NAMALWA (cell line): ENCODE measurements at regions not wholly inside any gene's neighbourhood (a gene's known extent, or its start where the extent isn't known, plus 50 kb on each side); places are given as distances from the start of the nearest gene placed in this dataset.

Source experiments
- DNase-seq: peaks from one replicate; pipeline ENCODE4 v3.0.0-alpha.2; 2015; ENCODE audit warnings: low spot score

DNA sequence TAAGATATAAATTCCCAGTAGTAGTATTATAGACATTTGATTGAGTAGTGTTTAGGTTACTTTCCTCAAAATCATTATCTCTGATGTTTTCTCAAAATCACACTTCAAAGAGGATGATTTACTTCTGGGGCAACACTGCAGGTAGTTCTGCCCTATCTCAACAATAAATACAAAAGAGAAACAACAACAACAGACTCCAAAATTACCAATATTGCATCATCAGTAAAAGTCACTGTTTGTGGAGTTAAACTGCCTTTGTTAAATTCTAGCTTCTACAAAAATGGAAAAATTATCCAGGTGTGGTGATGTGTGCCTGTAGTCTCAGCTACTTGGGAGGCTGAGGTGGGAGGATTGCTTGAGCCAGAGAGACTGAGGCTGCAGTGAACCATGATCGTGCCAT lies 637.6 kb upstream of the ZNF608 start:
- no peak for DNase-seq

DNA sequence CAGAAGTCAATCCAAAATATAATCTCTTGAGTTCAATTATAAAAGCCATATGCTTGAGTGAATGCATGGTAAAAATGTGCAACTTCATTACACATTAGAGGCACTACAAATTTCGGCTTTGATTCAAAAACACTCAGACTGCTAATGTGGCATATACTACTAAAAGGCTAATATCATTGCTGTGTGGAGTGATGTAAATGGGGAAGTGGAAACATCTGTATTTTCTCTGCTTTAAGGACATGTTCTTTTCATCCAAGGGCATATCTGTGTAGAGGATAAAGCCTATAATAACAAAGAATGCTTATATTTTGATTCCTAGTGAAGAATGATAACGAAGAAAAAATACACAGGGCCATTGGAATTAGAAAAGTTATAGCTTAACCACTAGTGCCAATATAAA lies 643.9 kb upstream of the ZNF608 start:
- DNase-seq = no peak

DNA sequence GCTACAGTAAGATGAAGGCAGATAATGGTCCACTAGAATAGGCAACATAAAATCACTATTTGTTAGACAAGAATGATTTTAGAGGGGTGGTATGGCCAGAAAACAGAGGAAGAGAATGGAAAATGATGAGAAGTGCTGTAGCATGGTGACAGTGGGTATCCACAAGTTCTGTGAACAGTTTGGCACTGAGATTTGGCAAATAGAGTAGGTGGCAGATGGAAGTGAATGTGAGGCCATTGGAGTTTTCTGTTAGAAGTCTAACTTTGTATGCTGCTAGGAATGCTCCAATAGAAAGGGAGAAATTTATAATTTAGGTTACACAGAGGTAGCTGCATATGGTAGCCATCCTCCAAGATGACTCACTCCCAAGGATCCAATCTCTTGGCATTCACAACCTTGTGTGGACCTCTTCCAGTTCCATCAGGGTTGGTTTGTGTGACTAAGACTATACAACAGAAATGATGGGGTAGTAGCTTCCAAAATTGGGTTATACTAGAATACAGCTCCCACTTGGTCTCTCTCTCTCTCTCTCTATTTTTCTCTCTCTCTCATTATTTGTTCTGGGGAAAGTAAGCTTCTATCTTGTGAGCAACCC lies 646.9 kb upstream of the ZNF608 start:
- DNase-seq = no peak

DNA sequence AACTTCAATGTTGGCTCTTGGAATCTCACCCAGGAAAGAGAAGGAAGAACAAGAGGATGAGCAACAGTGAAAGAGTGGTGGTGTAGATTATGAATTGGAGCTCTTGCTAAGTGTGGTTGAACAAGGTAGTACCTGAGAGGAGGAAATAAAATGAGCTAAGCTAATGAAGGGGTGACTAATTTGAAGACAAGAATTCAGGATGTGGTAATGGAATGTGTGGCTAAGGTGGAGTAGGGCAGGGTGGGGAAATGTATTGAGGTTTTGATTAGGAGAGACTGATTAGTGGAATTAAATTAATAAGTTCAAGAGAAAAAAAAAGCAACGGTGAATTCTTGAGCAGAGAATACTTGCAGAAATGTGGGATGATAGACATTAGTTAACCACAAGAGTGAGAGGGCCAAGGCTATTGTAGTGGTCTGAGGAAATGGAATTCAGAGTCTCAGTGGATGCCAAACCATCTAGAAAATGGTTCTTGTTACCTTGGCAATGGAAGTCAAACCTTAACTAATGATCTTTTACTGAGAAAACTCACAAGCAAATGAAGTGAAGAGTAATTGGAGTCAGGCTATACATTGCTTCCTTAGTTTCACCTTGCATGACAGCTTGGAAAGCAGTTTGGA lies 648.3 kb upstream of the ZNF608 start:
- DNase-seq = no peak

DNA sequence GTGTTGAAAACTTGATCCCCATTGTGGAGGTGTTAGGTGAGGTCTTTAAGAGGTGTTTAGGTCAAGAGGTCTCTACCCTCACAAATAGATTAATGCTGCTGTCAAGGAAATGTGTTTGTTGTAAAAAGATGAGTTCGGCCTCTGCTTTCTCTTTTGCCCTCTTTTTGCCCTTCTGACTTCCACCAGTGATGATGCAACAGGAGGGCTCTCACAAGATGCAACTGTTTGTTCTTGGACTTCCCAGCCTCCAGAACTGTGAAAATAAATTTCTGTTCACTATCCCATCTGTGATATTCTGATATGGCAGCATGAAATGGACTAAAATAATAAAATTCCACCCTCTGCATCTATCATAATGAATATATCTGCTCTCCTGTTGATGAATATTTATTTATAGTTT lies 650.0 kb upstream of the ZNF608 start:
- no peak for DNase-seq

DNA sequence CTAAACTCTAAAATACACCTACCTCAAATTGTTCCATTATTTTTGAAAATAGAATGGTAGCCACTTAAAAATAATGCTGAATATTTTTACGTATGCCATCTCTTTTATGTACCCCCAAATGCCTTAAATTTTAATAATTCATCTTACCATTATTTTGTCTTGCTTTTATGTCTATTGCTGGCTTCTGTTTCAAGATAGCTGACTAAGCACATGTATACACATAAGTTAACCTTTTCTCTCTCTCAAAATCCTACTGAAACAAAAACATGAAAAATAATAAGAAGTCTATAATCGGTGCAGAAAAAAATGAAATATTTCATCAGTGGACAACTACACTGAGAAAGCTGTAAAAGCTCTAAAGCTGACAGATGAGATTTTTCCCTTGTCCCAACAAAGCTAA lies 652.0 kb upstream of the ZNF608 start:
- no peak for DNase-seq

DNA sequence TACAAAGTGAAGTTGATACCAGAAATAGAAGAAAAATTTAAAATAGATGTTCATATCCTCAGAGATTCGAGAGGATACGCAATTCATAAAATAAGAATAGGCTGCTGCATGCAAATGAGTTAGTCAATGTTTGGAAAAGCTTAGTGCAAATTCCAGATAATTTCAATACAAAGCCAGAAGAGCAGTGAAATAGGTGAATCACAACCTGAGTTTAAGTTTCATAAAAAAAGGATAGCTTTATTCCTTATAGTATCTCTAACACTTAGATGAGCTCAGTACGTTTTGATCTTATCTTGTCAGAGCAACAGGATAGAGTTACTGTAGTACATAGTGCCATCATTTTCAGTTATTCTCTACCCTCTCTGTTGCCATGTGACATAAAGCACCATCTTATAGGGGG lies 653.4 kb upstream of the ZNF608 start:
- no peak for DNase-seq

DNA sequence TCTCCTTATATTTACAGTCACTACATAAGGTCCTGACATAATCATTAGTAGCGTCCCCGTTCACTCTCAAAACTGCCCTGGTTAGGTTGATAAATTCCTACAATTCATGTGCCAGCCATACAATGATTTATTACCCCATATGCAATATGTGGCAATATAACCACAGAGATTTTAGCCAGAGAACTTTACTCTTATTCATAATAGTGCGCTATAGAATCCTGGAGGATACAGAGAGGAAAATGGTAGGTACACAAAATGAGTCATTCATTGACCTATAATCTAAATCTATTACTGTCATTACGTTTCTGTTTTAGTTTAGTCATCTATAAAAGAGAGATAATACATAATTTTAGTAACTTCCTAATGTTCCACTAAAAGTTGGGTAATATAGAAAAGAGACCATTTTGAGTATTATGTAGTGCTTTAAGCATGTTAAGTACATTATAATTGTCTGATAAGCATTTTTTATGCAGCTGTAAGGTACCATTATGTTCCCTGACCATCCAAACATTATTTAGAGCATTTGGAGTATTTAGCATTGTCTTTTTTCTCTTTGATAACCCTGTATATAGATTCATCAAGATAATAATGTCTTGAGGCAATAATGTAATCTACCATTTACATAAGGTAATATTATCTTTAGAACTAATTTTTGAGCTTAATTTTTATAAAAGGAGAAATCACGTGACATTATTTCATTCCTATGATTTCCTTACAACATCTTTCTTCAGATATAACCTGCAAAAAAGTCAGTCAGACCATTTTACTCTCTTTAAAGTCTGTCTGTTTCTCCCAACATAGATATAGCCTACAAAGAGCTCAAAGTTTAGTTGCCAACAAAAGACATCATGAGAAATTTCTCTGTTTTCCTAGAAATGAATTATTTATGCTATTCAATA lies 655.5 kb upstream of the ZNF608 start:
- no peak for DNase-seq

DNA sequence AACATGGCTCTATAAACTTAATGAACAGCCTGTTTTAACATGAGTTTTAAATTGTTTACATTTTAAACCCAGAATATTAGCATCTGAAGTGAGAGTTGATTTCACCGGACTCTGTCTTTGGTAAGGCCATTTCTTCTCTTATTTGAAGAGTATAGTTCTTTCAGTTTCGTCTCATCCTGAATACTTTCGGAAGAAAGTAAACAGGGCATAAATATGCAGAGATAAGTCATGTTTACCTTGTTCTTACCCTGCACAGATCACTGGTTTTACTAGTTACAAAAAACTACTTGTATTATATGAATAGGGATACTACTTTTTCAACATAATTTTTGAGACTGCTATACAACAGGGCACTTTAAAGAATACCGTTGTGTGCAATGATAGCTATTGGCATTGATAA lies 656.3 kb upstream of the ZNF608 start:
- DNase-seq = no peak

DNA sequence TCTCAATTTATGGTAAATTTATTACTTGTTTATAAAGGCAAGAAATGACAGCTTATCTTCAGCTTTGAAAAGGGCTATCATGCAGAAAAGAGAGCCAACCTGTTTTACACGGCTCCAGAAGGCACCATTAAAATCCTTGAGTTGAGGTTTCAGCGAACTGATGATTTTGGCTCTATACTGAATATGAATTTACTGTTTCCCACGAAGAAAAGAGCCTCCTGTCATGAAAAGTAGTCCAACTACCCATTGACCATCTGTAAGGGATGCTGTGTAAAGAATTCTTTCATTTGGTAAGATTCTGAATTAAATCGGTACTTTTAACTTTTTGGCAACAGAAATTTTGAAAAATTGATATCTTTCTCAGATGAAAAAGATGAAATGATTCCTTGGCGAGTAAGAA lies 657.6 kb upstream of the ZNF608 start:
- DNase-seq = no peak

DNA sequence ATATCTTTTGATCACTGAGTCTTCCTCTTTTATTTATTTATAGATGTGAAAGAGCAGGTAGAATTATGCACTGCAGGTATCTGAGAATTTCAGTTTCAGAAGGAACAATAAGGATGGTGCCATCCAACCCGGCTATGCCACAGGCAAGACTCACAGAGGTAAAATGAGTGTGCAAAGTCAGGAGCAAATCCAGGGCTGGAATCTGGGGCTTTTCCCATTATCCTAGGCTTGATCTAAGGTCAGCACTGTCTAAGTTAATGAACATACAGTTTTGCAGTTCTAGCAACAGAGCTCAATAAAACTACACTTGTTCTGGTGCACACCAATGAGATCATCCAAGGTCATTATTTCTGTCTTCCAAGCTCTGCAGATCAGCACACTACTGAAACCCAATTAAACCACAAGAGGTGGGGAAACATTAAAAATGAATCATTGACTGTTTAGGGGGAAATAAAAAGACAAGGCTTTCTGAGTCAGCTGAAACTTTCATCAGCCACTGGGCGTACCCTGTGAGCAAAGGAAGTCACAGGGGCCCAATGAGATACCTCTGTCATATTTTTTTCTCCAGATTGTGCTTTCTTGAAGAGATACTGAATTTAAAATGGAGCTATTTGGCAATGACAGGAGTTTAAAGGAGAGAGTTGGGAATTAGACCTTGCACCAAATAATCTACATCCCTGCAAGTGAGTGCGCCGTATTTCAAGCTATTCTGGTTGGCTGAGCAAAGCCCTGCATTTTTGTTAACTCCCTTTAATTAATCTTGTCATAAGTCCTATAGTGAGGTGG lies 662.2 kb upstream of the ZNF608 start:
- DNase-seq = no peak

DNA sequence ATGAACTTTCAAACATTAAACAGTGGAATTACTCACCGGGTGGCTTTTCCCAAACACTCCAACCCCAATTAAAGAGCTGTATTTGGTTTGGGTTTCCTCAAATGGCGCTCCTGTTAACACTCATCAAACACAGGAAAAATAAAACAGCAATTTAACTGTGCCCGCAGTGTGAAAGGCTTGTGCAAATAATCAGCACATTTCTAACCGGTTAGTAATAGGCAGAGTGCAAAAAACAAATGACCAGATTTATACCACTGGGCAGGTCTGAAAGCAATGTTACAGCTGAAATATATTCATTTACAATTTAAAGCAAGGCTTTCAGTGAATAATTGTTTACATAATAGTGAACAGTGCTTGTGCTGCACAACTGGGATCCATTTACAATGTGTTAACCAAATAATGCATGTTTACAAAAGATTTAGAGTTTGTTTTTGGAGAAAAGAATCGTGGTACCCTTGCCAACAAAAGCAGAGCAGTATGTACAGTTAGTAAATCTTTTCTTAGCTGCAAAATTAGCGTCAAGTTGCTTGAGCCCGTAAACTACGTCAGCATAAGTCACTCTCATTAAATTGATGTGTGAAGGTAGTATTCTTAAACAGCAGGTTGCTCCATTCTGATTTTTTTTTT lies 662.9 kb upstream of the ZNF608 start:
- DNase-seq = no peak

DNA sequence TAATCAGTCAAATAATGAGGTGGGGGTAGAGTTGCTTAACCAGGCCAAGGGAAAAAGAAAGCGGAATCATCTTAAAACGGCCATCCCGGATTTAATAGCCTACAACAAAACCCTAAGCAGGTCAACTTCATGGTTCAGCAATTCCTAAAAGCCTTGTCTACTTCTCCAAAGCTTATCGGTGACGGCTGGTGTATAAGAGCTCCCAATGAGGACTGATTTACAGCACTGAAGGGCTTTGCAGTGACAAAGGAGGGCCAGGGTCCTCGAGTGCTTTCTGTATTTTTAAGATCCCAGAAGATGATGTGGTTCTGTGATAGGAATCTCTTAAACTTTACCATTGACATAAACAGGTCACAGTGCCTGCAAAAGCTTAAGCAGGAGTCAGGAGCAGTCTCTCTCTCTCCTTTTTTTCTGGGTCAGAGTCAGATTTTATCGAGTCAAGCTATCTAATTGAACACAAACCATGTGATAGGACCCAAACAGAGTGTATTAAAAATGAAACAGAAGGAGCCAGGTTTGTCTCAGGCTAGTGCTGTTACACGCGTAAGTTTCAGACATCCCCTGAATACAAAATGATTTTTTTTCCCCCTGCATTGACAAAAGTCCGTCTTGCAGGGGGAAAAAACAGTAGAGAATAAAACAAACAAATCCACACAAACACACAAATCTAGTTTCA lies 663.6 kb upstream of the ZNF608 start:
- peak; percentile 9 for DNase-seq

DNA sequence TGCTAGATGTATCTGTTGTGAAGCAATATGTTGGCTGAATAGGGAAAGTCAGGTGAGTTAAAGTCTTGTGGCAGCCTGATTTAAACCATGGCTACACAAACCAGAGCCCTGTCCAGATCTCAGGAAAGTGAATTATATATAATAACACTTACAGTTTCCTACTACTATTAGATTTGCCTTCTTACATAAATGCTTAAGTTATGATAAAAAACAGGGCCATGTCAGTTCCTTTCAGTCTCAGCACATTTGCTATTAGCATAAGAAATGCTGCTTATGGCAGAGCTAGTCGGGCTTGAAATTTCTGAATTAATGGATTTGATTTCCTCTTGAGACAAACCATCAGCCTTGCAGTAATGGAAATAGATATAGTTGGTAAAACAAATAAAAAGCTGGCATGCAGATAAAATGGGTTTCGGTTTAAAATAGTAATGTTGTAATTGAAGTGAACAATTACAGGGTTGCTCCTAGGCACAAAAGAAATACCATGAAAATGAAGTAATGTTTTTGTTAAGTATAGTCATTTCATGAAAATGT lies 664.2 kb upstream of the ZNF608 start:
- peak; percentile 22 for DNase-seq

DNA sequence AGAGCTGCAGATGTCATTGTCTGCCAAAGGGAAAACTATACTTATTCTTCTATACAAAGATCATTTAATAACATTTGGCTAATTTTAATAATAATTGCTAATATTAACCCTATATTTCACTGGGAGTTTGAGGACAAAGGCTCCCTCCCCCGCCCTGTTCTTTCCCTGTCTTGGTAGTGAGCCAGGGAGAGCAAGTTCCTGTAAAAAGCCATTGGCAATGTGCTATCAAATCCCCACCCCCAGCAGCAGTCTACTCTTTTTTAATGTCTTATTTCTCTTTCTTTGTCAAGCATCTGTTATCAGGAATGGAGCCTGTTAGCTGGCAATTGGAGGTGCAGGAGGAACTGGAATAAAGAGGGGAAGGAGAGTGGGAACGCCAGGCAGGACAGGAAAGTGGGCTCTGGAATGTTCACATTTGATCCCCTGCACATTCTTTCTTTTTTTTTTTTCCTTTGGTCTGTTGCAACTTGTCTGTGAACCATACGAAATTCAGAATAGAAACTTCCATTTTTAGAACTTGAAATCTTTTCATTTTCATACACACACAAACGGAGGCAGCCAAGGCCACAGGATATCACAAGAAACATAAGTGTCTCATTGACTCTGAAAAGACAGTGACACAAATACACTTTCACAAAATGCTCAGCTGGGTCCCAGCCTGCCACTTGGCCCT lies 664.8 kb upstream of the ZNF608 start:
- peak; percentile 38 for DNase-seq

DNA sequence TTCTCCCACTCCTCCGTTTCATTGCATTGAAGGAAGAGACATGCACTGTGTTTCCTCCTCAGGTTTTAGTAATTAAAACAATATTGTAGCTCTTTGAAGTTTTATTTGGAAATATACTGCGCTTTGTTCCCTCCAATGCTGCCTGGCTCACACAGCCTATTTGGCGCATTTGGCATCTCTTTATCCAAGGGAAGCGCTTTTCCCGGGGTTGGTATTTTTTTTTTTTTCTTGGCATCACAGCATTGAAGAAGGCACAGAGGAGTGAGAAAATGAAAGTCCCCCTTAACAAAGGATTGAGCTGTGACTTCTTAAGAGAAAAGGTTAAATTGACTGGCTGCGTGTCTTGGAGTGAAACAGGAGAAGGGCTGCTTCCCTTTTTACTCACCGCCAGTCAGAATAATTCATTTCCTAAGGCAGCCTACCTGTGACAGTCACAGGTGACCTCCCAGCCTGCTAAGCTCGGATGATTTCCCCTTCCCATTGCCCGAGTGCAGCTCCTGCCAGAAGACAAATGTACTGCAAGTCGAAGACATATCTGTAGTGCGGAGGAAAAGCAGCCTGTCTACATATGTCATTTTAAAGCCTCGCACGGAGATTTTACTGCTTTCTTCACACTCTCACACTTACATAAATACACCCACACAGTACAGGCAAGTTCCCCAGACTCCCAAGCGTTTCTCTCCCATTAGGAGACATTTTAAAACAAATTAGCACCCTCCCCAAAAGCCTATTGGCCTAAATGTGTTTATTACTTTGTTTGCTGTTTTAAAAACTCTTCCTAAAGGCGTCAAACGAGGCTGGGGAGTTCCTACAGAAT lies 665.5 kb upstream of the ZNF608 start:
- peak; percentile 41 for DNase-seq

DNA sequence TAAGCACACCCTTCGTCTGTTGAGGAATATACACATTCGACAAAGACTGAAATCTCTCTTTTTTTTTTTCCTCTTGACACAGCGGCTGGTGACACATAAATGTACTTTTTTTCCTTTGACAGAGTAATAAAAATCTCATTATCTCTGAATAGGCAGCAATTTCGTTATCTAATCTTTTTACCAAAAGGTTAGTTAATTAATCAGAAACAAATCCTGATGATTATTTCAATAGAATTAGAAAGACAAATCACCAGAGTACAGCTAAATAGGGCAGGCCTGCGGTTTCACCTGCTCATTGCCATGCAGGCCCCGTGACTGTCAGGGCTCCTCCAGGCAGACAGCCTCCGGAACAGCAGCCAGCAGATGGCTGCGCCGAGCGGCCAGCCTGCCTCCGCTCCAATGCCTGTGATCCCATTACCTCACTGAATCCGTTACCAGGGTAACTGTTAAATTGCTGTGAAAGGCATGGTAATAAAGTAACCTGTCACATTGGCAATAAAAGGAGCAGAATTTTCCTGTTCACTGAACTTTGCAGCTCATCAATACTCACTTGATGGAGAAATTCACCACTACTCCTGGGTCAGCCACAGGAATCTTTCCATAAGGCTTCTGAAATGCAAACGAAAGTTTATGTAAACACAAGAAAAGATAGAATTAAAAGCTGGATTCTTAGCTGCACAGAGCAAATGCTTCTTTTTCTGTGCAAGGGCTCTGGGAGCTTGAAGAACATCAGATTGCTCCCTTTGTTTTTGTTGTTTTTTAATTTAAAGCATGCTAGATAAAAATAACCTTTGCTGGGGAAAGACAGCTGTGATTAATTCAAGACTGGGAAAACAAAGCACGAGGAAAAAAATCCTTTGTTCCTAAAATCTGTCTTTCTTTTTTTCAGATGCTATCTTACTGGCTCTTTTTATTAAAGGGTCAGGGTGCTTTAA lies 666.4 kb upstream of the ZNF608 start:
- DNase-seq = peak; percentile 83

DNA sequence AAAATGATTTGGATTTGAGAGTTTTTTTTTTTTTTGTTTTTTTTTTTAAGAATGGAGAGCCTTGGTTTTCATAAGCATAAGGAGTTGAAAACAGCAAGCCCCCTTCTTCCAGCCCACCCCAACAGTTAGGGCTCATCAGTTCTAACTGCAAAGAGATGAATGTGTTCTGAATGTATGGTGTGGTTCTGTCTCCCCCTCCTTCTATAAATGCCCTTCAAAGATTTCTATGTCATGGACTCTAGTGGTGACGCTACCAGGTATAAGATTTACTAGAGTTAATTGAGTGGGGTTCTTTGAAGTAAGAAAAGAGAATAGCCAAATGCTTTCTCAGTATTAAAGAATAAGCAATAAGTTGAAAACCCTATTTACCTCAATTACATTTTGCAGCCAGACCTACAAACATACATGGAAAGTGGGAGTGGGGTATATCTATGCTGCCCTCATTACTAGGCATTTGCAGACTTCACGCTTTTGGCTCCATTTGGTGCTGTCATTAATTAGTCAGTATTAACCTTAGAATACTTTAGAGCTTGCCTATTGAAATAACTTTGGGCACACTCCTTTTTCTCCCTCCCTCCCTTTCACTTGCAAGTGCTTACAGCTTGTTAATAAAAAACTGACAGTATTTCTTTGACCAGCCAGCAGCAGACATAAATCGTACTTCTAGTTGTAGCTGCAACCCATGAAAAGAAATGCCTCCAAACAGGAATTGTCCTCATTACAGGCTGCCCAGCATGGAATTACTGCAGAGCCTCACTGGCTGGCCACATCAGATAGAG lies 667.2 kb upstream of the ZNF608 start:
- no peak for DNase-seq
